SHP77 treated with DMSO at 0.1 percent for 48 hours (cell line): ENCODE measurements at regions not wholly inside any gene's neighbourhood (a gene's known extent, or its start where the extent isn't known, plus 50 kb on each side); places are given as distances from the start of the nearest gene placed in this dataset.
A peak's percentile ranks its signal among the peaks of the same experiment; 100 is the strongest.
"Not testable (repeated sequence)": the region's sequence is repeated elsewhere in the genome, so short reads cannot be mapped to it uniquely, and the experiment has no call there.

Experiments
- DNase-seq: peaks from one replicate; lab custom pipeline; 2025; lab: John Stamatoyannopoulos, UW

DNA sequence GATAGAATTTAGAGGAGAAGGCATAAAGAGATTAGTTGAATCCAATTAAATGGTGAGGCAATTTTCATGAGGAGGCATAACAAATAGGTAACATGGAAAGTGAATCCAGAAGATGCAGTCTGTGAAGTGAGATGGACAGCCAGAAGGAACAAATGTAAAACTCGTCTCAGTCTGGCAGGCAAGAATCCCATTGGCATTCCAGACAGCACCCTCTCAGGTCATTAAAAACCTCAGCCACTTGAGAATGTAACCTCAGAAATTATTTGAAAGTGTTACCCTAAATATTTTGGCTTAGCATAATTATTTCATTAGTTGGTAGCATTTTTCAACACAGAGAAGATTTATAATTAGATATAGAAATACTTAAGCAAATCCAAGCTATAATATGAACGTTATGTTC, 342.3 kb downstream of the LRRC3B start:
- no peak for DNase-seq

- no peak for DNase-seq
Measured at GRCh38 chr3:26967501-26967900, 344.9 kb downstream of the LRRC3B start.

DNA sequence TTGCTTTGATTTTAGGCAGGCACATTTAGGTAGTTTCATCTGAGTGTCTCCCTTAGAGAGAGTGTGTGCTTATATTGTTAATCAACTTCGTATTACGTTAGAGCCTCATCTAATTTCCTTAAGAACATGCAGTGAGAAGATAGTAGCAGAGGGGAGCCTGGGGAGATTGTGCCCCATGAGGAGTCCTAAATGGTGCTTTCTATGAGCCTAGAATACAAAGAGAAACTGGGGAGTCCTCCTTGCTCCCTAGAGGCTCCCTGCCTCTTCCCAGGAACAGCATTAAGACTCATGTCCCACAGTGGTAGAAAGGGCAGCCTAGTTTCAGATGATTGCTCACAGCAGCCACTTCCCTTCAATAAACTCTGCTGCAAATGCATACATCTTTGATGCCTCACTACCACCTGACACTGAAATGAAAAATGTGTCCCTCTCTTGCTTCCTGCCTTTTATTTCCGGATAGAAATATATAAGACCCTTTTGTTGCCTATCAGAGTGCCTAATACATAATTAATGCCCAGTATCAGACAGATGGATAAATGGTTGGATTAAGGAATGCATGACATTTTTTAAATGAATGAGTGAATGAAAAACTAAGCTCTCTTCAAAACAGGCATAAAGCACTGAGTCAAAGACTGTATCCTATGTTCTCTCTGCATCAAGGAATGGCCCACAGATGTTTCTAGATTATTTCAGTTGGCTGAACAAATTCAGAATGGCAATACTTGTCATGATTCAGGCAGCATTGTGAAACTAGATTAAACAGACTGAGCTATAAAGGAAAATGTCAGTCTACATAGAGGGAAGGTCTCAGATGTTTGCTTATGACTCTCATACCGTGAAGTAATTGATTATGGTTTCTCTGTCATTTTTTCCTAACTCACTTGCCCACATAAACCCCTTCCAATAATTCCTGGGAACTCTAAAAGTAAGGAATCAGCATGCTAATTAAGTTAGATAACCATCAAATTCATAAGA, 362.1 kb downstream of the LRRC3B start:
- no peak for DNase-seq

DNA sequence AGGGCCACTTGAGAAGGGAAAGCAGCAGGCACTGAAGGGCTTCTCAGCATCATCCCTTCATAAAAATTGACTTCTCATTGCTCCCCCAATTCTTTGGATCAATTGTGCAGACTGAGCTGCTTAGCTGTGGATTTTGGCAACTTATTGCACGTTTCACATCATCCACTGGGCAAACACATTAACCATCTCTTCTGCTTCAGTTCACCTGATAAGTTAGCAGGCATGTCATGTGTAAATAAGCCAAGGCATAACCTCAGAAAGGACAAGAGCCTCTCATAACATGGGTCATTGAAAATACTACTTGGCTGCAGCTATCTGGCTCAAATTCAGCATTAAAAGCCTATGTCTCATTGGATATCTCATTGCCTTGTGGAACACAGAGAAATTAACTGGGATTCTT, 366.5 kb downstream of the LRRC3B start:
- peak; percentile 8 for DNase-seq

- DNase-seq, result no peak
Measured at GRCh38 chr3:26997226-26997625, 372.0 kb downstream of the NEK10 start.

GRCh38 chr3:27010834-27011233, 358.3 kb downstream of the NEK10 start:
- DNase-seq, result no peak

DNA sequence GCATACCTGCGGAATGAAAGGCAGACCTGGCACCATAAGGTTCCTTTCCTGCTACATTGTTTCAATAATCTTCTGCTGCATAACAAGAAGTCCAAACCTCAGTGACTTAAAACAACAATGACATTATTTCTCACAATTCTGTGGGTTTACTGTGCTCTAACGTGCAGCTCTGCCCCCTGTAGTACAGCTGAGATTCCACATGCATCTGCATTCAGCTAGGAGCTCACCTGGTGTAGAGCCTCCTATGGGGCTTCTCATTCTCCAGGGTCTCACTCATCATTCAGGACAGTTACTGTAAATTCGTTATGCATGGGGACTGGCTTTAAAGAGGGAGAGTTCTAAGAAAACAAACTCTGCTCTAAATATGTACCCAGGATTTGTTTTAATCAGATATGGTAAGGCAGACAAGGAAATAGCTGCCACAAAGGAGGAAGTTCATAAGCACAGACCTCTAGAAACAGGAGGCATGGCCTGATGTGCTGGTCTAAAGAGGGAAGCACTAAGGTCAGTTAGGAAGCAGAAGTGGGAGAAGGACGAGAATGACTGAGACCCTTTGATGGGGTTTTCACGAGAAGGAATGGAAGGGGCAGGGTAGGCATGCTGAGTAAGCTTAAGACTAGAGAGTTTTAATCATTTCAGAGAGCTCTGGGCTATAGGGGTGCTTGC, 347.0 kb downstream of the NEK10 start:
- no peak for DNase-seq

GRCh38 chr3:27024493-27024892, 344.7 kb downstream of the NEK10 start:
- no peak for DNase-seq

- no peak for DNase-seq
Measured at GRCh38 chr3:27025718-27026117, 343.5 kb downstream of the NEK10 start.

DNA sequence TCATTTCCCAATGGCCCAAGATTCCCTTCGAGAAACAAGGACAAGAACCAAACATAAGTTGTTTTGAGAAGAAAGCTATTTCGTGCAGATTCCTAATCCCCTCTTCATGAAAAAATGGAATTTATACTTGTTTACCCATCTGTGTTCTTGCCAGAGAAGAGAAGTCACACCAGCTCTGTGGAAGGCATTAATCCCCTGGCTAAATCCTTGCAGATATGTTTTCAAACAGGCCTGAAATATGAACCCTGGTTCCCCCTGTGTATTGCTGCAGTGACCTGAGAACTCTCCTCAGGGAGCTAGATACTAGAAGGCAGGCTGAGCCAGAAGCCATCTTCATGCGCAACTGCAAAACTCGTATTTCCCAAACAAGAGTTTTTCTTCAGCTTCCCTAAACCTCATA, 337.7 kb downstream of the NEK10 start:
- no peak for DNase-seq

DNA sequence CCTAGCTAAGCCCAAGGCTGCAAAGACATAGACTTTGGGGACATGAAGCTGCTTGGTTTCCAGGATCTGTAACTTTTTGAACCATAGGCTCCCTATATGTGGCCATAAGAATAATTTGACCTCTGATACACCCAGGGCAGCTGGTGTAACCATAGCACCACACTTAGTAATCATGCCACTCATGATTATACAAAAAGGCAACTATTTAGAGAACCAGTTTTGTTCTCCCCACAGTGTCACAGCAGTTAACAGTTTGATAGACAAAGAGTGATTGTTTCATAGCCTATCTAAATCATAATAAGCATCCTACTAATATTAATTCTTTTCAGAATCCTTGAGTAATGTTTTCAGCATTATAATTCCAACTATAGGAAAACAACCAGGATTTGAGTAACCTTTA, 334.9 kb downstream of the NEK10 start:
- DNase-seq, result no peak

DNA sequence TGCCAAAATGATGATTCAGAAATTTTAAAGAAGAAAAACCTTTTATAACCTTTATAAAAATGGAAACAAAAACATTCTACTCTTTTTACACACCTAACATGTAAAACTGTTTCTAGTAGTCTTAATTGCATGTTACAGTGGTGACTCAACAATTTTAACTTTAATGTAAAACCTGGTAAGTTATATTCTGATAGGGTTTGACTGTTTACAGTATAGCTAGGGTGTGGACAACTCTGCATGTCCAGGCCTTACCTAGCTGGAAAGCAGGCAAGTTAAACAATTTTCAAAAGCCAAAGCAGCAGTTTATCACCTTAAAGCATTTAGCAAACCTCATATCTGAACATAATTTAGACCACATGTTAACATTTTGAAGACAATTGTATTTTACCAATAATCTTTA, 328.5 kb downstream of the NEK10 start:
- no peak for DNase-seq

DNA sequence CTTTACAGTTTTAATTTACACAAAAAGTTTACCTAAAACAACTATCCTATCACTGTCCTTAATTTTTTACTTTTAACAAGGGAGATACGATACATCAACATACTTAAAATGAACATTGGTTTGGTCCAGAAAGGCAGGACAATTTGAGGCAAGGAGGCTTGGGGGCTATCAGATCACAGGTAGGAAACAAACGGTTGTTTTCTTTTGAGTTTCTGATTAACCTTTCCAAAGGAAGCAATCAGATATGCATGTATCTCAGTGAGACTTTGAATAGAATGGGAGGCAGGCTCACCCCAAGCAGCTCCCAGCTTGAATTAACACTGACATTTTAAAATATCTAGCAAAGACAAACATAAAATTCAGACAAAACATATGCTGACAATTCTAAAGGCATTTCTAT, 326.6 kb downstream of the NEK10 start:
- DNase-seq, result not testable (repeated sequence)

- no peak for DNase-seq
Measured at GRCh38 chr3:27043328-27043955, 325.7 kb downstream of the NEK10 start.

DNA sequence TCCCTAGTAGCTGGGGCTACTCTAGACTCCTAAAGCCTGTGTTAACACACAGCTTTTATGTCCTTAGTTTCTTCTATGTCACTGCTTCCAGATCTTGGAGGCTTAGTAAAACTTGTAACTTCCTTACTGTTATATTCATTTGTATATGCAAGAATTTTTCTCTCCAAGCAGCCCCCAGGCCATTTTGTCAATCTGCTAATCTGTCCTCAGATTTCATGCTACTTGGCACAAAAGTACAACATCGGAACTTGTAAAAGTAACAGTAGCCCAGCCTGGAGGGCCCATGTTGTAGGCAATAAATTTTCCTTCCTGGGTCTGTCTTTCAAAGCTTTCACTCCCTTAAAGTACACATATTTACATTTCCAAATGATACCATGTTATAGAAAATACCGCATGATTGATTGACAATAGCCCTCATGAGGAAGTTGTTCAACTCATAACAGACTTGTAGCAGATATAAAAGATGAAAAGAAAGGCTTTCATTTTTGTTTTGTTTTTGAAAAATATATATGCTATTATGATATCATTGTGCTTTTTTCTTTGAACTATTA, 324.2 kb downstream of the NEK10 start:
- DNase-seq, result no peak

- no peak for DNase-seq
Measured at GRCh38 chr3:27046351-27046750, 322.8 kb downstream of the NEK10 start.

DNA sequence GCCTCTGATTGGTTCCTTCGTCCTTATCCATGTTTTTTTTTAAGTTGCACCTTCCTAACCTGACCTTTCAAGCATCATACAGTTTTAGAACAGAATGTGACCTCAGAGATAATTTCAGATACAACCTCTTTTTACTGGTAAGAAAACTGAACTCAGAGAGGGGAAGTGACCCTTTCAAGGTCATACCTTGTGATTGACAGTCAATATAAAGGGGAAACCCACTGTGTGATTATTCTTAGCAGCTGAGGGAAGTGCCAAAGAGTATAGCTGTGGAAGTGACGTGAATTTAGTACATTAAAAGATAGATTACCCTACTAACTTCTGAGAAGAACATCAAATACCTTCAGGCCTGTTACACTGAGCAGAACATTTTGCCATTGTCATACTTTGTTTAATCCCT, 319.4 kb downstream of the NEK10 start:
- DNase-seq, result no peak

GRCh38 chr3:27051527-27051926, 317.7 kb downstream of the NEK10 start:
- DNase-seq, result not testable (repeated sequence)

DNA sequence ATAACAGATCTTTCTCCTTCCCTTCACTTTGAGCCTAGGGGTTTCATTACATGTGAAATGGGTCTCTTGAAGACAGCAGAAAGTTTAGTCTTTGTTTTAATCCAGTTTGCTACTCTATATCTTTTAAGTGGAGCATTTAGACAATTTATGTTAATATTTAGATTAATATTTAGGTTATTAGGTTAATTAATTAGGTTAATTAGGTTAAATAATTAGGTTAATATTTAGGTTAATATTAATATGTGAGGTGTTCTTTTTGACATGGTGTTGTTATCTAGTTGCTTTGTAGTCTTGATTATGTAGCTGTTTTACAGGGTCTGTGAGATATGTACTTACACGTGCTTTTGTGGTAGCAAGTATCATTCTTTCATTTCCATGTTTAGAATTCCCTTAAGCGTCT, 312.9 kb downstream of the NEK10 start:
- no peak for DNase-seq

DNA sequence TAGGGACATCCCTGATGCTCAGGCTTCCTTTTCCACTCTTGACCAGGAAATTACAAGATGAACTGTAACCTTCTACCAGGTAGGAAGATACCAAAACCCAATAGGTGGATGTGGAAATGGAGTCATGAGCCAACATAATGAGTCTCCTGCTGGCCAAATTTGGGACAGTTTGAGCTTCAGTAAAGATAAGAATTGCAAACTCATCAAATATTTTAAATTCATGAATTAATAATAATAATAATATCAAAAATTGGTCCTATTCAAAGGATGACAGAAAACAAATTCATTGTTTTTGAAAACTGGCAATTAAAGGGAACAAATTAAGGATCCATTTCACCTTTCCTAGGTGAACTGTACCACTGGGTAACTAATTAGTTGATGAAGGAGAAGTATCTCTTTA, 309.7 kb downstream of the NEK10 start:
- no peak for DNase-seq
